HG03196 (cell line): ENCODE measurements at regions not wholly inside any gene's neighbourhood (a gene's known extent, or its start where the extent isn't known, plus 50 kb on each side); places are given as distances from the start of the nearest gene placed in this dataset.
"Not testable (repeated sequence)": the region's sequence is repeated elsewhere in the genome, so short reads cannot be mapped to it uniquely, and the experiment has no call there.

Experiments
- ATAC-seq: cut with Tn5 transposase; IDR thresholded peaks from one replicate; pipeline ENCODE4 v1.9.1; 2021; ENCODE audit not compliant: unreplicated experiment

DNA sequence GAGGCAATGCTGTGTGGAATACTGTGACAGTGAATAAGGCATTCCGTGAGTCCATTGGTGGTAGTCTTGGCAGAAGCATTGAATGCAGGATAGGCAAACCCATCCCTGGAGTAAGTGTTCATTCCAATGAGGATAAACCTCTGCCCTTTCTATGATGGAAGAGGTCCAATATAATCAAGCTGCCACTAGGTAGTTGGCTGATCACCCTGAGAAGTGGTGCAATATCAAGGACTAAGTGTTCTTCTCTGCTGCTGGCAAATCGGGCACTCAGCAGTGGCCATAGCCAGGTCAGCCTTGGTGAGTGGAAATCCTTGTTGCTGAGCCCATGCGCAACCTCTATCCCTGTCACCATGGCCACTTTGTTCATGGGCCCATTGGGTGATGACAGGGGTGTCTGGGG, 70.1 kb downstream of the FBXO4 start:
- ATAC-seq, result no peak

DNA sequence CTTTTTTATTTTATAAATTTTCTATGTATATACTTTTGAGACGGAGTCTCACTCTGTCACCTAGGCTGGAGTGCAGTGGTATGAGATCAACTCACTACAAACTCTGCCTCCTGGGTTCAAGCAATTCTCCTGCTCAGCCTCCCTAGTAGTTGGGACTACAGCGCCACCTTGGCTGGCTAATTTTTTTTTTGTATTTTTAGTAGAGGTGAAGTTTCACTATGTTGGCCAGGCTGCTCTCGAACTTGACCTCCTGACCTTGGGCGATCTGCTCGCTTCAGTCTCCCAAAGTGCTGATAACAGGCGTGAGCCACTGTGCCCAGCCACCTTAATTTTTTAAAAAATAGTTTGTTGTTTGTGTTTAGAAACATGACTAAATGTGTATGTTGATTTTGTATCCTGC, 76.6 kb downstream of the FBXO4 start:
- ATAC-seq, result no peak

DNA sequence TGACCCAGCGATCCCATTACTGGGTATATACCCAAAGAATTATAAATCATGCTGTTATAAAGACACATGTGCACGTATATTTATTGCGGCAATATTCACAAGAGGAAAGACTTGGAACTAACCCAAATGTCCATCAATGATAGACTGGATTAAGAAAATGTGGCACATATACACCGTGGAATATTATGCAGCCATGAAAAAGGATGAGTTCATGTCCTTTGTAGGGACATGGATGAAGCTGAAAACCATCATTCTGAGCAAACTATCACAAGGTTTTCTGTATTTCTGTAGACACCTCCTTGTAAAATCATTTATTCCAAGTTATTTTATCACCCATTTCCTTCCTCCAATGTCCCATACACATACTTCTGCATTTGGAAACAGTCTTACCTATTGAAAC, 78.8 kb downstream of the FBXO4 start:
- ATAC-seq, result not testable (repeated sequence)

DNA sequence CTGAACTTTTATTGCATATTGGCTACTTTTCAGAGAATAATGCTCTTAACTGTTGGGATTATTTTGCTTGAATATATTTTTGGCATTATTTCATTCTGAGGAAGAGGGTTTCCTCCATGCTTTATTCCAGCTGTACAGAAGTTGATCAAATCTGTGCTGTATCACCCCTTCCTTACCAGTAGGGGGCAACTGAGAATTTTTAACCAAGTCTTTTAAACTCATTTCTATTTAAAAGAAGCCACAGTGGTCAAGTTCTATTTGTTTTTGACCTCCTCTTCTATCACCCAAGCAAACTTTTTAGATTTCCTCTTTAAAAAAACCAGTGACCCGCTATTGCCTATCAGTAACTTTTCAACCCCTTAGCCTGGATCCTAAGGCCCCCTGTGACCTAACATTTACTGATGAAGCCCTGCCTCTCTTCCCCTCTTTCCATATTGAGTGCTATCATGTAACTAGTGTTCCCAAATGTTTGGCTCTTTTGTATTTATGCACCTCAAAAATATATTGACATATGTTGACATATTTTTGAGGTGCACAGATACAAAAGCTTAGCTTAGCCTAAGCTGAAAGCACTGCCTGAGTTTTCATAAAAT, 80.6 kb downstream of the FBXO4 start:
- no peak for ATAC-seq

DNA sequence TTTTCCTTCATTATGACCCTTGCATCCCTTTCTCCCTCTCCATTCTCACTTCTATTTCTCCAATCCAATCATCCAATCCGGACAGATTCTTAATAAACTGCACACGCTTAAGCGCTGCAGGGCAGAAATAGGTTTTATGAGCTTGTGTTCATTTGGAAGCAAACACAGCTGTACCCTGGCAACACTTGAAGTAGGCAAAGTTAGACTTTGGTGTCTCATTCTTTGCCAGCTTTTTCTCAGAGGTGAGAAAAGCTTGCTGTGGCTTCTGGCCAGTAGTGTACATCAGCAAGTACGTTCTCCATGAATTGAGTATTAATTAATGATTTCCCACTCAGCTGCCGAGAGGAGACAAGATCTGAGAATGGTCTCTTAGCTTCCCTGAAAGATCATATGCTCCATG, 88.5 kb downstream of the FBXO4 start:
- ATAC-seq, result no peak

DNA sequence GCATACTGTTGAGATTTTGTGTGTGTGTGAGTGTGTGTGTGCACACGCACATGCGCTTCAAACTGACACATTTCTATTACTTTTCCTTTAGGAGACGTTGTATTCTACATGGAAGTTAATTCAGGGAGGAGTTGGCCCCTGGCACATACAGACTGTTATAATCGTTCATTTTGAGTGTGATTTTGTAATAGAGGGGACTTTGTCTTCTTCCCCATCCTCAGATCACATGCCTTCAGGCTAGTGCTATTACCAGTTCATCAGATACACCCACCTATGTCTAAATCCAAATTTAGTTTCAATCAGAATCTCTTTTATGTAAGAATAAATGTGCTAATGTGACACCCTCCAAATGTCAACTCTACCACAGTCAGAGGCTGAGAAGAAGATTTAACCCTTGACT, 90.2 kb downstream of the FBXO4 start:
- ATAC-seq, result no peak

DNA sequence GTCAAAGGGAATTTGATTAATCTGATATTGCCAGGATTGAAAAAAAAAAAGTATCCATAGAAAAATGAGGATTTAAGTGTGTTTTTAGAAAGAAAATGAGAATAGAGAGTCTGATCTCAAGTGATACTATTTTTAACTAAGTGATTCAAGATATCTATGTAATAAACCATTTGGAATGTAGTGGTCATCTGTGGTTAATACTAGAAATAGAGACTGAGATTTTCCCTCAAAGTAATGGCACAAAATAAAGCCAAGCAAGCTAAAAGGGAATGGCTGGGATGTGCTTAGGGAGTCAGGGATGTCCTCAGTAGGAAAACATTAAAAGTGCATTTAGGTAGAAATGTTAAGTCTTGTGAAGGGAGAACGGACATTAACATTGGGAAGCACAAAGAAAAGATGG, 90.6 kb downstream of the FBXO4 start:
- ATAC-seq, result no peak

DNA sequence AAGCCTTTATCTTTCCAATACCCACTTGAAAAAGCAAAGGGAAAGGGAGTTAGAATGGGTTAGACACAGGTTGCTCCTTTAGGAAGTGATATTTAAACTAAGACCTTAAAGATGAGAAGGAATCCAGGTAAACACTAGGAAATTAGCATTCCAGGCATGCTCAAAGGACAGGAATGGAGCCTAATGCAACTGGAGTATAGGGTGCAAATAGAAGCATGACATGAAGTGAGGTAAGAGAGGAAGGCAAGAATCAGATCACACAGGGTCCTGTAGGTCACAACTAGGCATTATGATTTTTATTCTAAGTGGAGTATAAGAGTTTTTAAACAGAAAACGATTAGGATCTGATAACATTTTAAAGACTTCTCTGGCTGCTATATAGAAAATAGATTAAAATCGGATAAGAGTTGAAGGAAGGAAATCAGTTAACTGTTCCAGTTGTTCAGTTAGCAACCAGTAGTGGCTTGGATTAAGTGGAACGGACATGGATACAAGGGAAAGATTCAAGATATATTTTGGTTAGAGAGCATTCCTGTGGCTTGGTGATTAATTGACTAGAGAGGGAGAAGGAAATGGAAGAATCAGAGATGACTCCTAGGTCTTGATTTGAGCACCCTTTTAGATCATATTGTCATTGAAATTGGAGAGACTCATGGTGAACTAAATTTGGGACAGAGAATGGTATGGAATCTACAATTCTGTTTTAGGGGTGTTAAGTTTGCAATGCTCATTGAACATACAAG, 95.9 kb downstream of the FBXO4 start:
- ATAC-seq, result no peak

DNA sequence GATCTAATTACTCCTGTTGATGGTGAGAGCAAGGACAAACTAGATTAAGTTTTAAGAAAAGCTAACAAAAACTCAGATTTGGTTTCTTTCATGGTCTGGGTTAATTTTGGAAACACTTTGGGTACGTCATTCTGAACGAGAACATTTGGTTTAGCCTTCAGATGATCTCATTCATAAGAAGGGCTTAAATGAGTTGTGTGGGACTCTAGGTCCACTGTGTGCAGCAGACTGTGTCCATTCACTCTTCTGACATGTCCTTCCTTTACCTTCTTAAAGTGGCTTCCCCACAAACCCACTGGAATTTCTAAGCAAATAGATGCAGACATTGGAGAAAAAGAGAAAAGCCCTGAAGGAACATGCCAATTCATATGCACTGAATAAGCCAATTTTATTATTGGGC, 96.8 kb downstream of the FBXO4 start:
- no peak for ATAC-seq

DNA sequence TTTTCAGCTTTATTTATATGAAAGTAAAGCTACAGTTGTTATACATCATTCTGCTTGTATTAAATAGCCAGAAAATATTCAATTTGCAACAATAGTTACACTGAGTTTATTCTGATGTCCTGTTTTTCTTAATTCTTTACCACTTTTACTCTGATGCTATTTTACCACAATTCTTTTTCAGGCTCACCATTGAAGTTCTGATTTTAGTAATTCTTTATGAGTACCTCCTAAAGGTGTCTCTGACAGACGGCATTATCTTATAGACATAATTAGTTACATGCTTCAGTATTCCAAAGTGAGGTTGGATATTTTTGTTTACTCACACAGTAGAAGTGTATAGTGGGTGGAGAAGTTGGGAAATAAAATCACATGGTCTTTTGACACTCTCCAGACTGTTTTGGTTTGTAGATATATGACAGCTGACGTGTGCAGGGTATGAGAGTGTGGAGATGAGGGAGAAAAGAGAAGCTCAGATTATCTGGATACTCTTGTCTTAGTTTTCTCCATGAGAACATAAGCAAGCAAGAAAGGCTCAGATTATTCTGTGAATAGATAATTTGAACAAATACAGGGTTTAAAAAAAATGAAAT, 97.4 kb downstream of the FBXO4 start:
- ATAC-seq, result no peak

DNA sequence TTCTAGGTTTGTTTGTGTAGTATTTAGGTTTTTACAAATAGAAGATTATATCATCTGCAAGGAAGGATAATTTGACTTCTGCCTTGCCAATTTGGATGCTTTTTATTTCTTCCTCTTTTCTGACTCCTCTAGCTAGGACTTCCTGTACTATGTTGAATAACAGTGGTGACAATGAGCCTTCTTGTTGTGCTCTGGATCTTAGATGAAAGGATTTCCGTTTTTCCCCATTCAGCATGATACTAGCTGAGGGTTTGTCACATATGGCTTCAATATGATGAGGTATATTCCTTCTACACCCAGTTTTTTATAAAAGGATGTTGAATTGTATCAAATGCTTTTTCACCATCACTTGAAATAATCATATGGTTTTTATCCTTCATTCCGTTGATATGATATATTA, 101.4 kb downstream of the FBXO4 start:
- no peak for ATAC-seq

DNA sequence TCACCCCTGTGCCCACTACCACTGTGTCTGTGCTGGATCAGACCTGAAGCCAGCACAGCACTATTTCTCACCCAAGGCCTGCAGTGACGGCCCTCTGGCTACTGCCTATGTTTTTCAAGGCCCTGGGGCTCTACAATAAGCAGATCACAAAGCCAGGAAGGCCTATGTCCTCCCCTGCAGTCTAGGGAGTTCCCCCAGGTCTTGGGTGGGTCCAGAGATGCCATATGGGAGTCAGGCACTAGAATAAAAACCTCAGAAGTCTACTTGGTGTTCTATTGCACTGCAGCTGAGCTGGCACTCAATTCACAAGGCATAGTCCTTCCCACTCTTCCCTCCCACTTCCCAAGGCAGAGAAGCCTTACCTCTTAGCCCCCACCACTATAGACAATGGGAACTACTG, 107.1 kb downstream of the FBXO4 start:
- no peak for ATAC-seq

DNA sequence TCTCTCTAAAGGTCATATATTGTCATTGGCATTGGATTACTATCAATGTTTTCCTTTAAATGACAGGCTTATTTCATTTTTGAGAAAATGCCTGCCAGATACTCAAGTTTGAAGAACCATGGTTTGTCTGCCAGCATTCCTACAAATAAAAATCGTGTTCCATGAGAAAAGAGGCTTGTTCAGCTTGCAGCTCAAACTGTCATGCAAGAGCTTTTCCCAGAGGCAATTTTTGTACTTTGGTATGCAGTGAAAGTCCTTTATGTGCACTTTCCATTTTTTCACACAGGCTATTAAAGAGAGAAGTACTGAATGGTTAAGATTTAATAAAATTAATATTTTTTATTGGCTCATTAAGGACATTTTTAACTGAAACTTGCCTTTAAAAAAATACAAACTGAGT, 110.4 kb downstream of the FBXO4 start:
- ATAC-seq, result no peak

DNA sequence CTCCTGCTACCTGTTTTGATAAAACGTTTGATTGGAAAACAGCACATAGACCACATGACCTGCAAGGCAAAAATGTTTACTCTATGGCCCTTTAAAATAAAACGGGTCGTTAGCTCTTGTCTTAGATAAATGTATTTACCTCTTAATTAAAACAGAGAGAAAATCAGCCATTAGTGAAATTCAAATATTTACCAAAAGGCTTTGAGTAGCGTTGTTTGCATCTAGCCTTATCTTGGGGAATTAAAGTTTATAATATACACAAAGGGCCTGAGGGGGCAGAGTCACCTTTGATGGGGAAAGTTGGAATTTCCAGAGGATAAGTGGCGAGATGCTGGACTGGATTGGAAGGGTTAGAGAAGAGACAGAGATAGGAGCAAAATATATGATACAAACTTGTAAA, 111.3 kb downstream of the FBXO4 start:
- no peak for ATAC-seq

DNA sequence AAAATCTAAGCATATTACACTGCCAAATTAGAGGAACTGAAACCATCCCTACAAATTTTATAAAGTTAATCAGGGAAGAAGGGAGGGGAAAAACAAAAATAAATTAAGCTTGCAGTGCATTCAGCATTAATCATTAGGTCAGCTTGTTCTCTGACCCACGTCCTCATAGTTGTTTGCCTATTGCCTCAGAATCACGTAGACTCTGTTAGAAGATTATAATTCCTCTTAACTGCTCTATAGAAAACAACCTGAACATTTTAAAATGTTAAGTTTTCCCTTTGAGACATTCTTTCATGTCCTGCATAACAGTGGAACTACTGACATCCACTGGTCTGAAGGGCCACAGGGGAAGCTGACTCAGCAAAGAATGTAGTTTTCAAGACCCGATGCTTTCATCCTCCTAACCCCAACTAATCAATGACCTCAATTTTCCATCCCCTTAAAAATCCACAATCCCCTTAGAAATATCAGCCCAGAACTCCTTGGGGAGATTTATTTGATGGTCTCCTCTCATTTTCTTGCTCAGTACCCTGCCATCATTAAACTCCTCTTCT, 112.4 kb downstream of the FBXO4 start:
- no peak for ATAC-seq

DNA sequence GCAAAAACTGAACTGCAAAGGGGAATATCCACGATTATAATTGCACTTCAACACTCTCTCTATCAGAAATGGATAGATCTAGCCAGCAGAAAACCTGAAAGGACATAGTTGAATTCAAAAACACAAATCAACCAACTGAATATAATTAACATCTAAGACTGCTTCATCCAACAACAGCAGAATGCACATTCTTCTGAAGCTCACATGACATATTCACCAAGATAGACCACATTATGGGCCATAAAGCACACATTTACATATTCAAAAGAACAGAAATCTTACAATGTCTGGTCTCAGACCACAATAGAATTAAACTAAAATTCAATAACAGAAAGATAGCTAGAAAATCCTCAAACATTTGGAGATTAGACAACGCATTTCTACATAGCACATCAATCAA, 118.3 kb downstream of the FBXO4 start:
- no peak for ATAC-seq

DNA sequence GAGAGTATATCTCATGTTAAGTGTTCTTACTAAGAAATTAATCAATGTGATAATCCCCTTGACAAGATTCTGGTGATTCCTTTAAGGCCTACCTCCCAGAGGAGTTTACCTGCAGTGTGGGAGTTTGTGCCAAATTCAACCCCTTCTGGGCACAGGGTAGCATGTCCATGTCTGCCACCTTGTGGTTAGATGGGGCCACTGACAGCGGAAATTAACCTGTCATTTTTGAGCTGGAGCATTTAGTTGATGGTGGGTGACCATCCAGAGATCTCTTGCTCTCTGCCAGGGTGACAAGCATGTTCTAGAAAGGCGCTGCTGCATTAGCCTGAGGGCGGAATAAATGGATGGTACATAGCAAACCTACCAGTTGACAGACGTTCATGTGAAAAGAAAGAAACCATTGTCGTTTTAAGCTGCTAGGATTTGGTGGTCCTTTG, 132.2 kb downstream of the FBXO4 start:
- peak; percentile 90 for ATAC-seq

DNA sequence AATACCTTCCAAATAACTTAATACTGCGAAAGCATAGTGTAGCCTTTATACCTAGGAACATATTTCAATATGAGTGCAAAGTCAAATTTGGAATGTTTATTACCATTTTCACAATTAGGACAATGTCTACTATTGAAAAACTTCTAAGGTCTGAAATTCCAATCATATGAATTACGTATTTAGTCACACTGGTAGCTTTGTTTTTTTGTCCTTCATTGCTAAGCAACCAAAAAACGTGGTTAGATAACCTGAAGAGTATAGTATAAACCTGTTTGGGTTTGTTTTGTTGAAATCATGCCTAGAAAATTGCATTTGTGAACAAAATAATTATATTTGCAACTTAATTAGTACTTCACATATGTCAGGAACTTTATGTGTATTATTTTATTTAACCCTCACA, 134.2 kb downstream of the FBXO4 start:
- no peak for ATAC-seq

DNA sequence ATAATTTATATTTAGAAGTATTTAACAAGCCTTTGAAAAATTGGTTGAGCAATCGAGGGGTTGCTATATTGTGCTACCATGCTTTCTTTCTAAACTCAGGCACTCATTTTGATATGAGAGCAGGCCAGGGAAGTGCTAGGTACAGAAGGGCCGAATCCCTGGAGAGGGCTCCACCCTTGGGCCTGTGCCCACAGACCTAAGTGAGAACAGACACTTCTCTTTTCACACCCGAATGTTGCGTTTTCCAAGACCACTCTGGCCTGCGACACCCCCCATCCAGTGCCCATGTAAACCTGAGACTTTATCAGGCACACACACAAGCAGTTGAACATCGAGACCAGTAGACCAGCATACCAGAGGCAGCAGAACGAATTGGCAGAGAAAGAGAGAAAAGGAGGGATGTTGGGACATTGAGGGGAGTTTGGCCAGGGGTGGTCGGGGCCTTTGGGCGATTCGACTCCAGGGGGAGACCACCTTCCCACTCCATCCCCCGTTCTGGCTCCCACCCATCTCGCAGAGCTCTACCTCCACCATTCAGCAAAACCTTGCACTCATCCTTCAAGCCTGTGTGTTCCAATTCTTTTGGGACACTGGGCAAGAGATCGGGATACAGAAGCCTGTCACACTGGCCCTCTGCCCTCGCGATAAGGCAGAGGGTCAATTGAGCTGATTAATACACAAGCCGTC, 134.8 kb downstream of the FBXO4 start:
- no peak for ATAC-seq

DNA sequence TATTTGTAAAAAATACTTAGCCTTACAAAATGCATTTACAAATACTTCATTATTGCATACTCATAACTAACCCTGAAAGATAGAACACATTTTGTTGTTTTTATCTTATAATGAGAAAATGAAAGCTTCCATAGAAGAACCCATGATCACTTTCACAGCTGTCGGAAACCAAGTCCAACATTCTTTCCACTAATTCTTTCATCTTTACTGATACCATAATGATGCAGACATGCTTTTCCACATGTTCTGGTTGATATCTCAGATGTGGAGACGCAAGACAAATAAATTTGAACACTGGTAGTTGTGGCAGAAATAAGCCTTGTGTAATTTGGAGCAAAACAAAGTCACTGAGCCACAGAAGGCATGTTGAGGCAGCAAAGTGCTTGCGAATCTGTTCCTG, 136.0 kb downstream of the FBXO4 start:
- ATAC-seq, result no peak

DNA sequence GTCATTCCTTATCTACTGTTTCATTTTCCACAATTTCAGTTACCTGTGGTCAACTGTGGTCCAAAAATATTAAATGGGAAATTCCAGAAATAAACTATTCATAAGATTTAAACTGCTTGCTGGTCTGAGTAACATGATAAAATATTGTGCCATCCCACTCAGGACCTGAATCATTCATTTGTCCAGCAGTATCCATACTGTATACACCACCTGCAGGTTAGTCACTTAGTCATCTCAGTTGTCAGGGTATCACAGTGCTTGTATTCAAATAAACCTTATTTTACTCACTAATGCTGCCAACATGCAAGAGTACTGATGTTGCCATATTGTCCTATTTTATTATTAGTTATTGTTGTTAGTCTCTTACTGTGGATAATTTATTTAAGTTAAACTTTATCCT, 139.7 kb downstream of the FBXO4 start:
- no peak for ATAC-seq

DNA sequence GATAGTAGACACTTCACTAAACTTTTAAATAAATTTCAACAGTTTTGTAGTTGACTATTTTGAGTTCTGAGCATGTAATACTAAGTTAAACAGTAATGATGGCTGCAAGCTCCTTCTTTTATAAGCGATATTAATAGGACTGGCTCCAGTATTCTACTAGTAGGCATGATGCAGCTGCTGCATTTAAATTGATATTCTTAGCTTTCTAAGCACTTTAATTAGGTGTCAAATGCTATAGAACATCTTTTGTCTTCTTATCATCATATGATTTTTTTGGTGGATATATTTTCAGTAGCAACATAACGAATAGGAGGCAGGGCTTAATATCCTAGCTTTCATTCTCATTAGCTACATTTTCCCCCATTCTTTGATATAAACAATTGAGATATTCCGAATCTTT, 141.1 kb downstream of the FBXO4 start:
- no peak for ATAC-seq
